HG03039 (cell line): ENCODE measurements at regions not wholly inside any gene's neighbourhood (a gene's known extent, or its start where the extent isn't known, plus 50 kb on each side); places are given as distances from the start of the nearest gene placed in this dataset.
"Not testable (repeated sequence)": the region's sequence is repeated elsewhere in the genome, so short reads cannot be mapped to it uniquely, and the experiment has no call there.

ENCODE experiments used
- ATAC-seq: cut with Tn5 transposase; IDR thresholded peaks from one replicate; pipeline ENCODE4 v1.9.1; 2021; ENCODE audit warnings: mild to moderate bottlenecking, moderate library complexity; ENCODE audit not compliant: unreplicated experiment

GRCh38 chr9:22217254-22217653, 208.1 kb upstream of the CDKN2B start:
- no peak for ATAC-seq

DNA sequence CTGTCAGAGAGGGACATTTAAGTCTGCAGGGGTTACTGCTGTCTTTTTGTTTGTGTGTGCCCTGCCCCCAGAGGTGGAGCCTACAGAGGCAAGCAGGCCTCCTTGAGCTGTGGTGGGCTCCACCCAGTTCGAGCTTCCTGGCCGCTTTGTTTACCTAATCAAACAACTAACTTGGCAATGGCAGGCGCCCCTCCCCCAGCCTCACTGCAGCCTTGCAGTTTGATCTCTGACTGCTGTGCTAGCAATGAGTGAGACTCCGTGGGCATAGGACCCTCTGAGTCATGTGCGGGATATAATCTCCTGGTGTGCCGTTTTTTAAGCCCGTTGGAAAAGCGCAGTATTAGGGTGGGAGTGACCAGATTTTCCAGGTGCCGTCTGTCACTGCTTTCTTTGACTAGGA, 216.8 kb upstream of the CDKN2B start:
- ATAC-seq: not testable (repeated sequence)

GRCh38 chr9:22227986-22228385, 218.6 kb upstream of the DMRTA1 start:
- no peak for ATAC-seq

DNA sequence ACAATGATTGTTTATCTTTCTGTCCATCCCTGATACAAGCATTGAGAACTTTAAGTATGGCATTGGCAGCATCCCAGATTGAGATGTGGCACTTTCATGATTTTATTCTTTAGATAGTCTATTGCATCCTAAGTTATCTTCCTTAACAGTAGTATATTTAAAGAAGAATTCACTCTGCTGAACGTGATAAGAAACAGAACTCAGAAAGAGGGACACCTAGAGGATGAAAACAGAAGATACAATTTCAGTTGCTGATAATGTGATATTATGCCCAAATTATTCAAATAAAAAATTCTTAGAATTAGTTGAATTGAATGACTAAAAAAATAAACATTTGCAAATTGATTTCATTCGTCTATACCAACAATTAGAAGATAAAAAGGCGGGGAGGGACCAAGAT, 218.1 kb upstream of the DMRTA1 start:
- ATAC-seq: no peak

DNA sequence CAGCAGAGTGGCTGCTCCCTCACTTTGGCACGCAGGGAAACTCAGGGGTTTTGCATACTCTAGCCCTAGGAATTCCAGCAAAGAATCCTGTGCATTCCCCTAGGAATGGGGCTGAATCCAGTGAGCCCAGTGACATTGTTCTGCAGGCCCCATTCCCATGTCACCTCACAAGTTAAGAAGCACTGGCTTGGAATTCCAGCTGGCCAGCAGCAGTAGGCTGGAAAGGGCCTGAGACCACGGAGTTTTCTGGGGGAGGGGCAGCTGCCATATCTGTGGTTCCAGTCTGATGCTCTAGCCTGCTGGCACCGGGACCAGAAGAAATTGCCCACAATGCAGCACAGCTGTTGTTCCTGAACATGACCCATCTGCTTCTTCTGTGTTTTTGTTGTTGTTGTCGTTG, 217.6 kb upstream of the DMRTA1 start:
- no peak for ATAC-seq

DNA sequence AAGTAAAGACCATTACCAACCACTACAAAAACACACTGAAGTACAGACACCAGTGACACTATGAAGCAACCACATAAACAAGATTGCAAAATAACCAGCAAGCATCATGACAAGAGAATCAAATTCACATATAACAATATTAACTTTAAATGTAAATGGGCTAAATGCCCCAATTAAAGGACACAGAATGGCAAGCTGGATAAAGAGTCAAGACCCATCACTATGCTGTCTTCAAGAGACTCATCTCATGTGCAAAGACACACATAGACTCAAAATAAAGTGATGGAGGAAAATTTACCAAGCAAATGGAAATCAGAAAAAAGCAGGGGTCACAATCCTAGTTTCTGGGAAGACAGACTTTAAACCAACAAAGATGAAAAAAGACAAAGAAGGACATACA, 215.3 kb upstream of the DMRTA1 start:
- not testable (repeated sequence) for ATAC-seq

GRCh38 chr9:22232971-22233370, 213.7 kb upstream of the DMRTA1 start:
- ATAC-seq: no peak

DNA sequence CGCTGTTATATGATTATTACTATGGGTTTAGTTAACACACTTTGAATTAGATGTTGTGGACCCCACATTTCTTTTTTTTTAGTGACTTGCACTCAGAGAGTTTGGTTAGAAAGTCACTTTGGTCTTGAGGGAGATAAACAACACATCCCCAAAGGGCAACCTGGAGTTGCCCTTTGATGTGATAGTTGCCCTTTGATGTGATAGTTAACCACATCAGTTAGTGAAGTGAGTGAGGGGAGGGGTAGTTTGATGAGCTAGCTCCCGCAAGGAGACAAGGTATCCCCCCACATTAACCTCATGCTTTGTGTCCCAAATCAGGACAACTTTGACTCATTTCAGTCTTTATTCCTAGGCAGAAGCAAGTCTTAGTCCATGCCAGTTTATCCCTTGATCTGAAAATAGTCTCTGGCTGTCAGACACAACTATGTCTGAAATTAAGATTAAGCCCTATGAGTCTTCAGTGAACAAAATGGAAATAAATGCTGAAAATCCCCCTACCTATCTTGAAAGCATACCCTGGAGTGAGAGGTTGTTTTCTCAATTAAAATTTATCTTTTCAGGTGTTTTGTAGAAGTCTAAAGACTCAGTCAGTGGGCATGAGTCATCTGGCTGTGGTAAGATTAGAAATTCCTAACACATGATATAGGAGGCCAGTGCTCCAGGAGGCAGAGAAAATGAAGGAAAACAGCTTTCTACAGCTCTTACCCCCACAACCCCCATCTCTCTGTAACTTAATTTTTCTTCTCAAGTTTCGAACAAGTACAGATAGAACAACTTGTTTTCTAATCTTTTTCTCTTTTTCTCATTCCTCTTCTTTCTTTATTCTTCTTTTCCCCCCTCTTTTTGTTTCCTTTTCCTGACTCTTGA, 208.9 kb upstream of the DMRTA1 start:
- ATAC-seq: no peak

GRCh38 chr9:22238809-22239684, 207.6 kb upstream of the DMRTA1 start:
- ATAC-seq: no peak

DNA sequence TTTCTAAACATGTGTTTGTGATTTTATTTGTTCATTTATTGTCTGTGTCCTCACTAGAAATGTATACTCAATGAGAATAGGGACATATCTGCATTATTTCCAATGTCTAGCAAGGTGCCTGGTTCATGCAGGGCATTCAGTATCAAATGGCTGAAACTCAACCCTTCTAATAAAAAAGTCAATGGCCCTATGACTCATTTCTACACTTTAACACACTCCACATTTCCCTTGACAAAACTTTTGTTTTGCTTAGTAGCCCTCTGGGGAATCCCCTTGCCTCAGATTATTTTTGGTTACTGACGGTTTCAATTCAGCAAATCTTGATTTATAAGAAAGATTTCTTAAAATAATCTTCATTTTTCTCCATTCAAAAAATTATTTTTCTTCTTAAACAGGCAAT, 206.0 kb upstream of the DMRTA1 start:
- peak; percentile 71 for ATAC-seq

DNA sequence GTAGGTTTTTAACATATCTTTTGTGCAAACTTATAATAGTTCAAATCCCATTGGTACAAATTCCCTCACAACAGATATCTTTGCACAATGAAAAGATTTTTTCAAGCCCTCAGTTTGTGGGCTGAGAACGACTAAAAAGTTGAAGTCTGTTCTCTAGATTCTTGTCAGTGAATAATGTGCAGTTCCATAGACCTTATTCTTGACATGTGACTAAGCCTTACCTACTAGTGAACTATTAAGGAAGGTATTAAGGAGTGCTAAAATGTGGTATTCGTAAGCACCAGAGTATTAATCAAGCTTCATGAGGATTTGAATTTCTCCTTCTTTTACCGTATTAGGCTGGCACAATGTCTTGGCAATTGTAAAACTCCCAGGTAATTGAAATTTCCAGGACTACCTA, 205.6 kb upstream of the DMRTA1 start:
- no peak for ATAC-seq

DNA sequence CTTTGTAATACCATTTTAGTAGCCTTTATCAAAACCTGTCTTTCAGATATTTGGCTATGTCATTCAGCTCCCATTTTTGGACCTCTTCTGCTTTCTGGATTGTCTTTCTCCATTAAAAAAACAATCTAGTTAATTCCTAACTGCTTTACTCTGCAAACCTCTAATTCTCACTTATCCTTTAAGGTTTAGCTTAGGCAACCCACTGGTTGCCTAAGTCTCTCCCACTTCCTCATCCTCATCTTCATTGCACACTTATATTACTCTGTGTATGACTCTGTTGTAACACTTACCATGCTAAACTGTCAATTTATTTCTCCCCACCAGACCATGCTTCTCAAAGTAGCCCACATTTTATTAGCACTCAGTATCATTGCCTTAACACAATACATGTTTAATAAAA, 205.0 kb upstream of the DMRTA1 start:
- ATAC-seq: no peak

GRCh38 chr9:22244139-22245011, 202.2 kb upstream of the DMRTA1 start:
- no peak for ATAC-seq

GRCh38 chr9:22255337-22255736, 191.3 kb upstream of the DMRTA1 start:
- ATAC-seq: no peak

- ATAC-seq: no peak
These were observed 190.2 kb upstream of the DMRTA1 start for GRCh38 chr9:22256381-22256780.

DNA sequence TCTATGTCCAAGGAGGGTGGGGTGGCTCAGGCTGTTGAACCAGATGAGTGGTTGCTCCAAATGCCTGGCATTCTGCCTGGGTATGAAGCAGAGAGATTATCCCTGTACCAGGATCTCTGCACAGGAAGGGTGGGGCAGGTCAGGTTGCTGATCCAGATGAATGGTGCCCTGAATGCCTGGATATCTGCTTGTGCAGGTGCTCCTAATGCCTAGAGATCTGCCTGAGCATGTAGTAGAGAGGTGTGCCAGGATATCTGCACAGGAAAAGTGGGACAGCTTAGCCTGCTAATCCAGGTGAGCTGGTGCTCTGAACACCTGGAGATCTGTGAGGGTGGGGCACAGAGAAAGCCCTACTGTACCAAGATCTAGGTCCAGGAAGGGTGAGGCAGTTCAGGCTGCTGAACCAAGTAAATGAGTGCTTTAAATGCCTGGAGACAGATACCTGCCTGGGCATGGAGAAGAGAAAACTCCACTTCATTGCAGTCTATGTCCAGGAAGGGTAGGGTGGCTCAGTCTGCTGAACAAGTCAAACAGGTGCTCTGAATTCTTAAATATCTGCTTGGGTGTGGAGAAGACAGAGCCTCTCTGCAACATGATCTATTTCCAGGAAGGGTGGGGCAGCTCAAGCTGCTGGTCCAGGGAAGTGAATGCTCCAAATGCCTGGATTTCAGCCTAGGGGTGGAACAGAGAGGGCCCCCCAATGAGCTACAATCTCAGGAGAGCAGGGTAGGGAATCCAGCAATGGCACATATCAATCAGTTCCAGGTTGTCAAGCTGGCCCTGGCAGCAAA, 189.4 kb upstream of the DMRTA1 start:
- ATAC-seq: no peak

GRCh38 chr9:22265038-22265437, 181.6 kb upstream of the DMRTA1 start:
- no peak for ATAC-seq

- ATAC-seq: no peak
These were observed 181.1 kb upstream of the DMRTA1 start for GRCh38 chr9:22265534-22265933.

DNA sequence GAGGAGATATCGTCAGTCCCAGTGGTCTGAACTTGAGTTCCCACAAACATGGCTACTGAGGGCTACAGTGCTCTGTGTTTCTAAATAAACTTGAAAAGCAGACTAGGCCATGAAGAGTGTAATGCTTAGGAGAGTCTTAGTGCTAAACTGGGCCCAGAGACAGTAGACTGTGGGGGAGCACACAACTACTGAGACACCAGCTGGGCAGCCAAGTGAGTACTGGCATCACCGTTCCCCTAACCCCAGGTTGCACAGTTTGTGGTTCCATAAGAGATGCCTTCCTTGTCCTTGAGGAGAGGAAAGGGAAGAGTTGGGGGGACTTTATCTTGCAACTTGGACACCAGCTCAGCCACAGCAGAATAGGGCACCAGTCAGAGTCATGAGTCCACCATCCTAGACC, 172.1 kb upstream of the DMRTA1 start:
- ATAC-seq: no peak

DNA sequence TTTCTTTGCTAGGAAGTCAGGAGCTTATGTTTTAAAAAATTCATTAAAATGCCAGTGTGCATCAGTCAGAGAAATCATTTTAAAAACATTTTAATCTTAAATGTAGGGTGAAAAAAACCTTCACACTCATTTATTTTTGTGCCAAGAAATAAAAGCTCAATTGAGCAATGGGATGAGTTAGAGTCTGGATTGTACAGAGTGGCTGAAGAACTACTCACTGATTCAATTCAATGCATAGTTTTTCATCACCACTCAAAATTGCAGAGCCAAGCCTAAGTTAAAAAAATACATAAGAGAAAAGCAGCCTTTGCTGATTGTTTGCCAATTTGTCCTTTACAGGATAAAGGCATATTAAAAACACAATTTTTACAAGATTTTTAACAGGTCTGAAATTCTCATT, 168.2 kb upstream of the DMRTA1 start:
- no peak for ATAC-seq
